ENCODE measurements at regions not wholly inside any gene's neighbourhood (a gene's known extent, or its start where the extent isn't known, plus 50 kb on each side); places are given as distances from the start of the nearest gene placed in this dataset.

DNA sequence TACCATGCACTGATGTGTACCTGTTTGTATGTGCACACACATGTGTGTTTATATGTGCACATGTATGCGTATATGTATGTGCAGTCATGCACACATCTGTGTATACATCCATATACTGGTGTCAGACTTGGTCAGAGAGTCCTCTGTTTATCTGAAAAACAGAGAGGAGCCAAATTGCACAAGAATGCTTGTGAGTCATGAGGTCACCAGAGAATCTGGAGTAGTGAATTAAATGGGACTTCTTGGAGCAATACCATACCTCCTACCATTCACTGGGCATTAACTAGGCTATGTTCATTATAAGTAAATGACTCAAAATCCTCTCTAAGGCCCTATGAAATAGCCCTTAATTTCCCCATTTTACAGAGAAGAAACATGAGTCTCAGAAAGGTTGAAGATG, 272.1 kb upstream of the C1orf87 start:
- peak; percentile 6 for DNase-seq (ENCODE audit: low read depth)

DNA sequence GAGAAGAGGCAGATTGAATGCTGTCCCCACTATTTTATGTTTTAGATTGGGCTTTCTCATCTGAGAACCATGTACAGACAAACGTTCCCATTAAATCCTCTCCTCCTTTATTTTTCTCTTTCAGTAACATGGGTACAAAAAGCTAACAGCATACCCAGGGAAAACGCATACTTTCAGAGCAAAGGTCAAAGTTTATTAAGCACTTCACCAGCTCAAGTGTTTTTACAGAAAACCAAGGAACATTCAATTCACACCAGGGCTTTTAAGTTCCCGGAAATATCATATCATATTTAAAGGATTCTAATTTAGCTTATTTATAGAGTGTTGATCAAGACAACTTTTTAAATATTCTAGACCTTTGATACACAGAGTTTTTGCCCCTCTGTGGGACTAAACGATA, 271.5 kb upstream of the C1orf87 start:
- no peak for DNase-seq (ENCODE audit: low read depth)

DNA sequence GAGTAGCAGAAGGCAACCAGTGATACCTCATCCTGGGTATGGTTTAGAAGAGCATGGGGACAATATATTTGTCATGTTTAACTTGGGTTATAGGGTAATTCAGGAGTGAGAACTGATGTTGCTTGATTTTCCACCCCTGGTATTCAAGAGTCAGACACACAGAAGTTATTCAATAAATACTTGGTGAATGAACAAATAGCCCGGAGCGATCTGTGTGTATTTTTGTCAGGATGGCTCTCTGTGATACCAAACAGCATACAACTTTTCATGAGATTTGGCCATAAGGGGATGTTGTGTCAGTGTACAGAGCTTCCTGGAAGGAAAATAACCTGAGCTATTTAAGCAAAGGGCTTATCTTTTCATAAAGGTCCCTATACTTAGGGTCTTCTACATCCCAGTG, 270.2 kb upstream of the C1orf87 start:
- no peak for DNase-seq (ENCODE audit: low read depth)

DNA sequence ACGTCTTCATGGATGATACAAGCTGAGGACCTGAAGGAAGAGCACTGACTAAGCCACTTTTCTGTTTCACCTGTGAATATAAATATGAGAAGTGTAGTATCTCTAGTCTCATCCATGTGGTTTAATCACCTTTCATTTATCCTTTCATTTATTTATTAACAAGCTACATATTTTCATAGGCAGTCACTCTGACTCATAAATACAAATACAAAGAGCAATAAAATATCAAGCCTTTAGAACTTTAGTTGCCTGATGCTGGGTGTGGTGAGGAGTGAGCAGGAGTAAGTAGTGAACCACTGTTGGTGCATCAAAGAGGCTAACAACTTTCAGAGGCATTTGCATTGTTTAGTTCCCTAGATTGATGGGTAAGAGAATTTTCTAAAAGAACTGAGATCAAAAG, 269.0 kb upstream of the C1orf87 start:
- DNase-seq (ENCODE audit: low read depth) = no peak

DNA sequence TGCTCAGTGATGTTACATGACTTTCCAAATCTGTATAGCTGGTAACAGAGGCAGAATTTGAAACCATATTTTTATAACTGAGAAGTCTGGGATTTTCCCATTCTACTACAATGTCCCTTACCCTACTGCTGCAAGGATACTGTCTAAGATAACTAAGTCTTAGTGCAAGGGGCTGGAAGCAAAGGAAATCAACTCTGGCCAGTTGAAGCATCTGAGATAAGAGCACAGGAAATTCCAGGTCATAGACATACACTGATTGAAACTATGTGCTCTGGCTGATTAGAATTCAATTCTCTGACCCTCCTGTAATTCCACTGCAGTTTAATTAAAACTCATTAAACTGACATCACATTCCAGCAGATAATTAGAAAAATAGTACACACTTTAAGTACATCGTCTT, 267.7 kb upstream of the C1orf87 start:
- no peak for DNase-seq (ENCODE audit: low read depth)

GRCh38 chr1:60331647-60332046, 258.1 kb upstream of the C1orf87 start:
- no peak for DNase-seq (ENCODE audit: low read depth)

DNA sequence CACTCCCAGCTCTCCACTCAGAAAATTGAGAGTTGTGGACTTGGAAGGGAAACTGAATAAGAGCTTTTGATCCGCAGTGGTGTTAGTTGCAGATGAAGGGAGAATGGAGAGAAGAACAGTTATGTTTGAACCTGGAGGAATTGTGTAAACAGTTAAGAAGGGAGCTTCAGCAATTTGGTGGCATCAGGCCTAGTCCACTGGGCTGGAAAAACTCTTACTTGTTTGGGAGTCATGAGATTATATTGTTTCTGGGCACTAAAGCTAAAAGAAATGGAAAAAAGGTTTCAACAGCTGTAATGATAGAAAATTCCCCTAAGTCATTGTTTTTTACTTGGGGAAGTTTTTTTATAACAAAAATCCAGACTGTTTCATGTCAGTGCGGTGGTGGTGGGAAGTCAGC, 256.1 kb upstream of the C1orf87 start:
- DNase-seq (ENCODE audit: low read depth) = no peak

DNA sequence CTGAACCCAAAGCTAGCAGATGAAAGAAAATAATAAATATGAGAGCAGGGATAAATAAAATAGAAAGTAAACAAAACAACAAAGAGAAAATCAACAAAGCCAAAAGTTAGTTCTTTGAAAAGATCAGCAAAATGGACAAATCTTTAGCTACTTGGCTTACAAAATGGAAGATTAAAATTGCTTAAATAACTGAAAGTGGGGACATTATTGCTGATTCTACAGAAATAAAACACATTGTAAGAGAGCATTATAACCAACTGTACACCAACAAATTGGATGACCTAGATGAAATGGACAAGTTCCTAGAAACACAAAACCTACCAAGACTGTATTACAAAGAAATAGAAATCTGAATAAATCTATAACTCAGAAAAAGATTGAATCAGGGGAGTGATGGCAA, 238.3 kb upstream of the C1orf87 start:
- DNase-seq (ENCODE audit: low read depth) = no peak

GRCh38 chr1:60299581-60299980, 226.0 kb upstream of the C1orf87 start:
- DNase-seq (ENCODE audit: low read depth) = no peak

DNA sequence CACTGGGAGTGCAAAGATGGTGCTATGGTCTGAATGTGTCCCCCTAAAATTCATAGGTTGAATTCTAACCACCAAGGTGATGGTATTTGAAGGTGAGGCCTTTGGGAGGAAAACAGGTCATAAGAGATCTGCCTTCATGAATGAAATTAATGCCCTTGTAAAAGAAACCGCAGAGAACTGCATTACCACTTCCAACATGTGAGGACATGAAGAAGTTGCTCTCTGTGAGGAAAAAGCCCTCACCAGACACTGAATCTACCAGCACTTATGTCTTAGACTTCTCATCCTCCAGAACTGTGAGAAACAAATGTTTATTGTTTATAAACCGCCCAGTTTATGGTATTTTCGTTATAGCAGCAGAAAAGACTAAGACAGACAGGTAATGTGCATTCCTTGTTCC, 224.7 kb upstream of the C1orf87 start:
- no peak for DNase-seq (ENCODE audit: low read depth)

DNA sequence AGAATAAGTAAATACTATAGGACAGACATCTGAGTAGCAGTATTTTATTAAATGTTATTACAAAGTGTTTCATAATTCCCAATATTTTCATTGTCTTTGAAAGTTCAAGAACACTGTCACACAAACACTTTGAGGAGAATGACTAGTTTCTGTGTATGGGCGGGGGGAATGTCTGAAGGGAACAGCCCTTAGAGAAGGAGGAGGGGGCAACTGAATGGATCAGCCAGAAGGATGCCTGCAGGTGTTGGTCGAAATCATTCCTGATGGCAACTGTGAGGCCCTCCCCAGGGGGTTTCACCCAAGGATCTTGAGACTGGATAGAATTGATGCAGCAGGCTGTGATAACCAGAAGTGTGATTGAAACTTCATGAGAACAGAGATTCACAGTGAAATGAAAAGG, 223.2 kb upstream of the C1orf87 start:
- no peak for DNase-seq (ENCODE audit: low read depth)

DNA sequence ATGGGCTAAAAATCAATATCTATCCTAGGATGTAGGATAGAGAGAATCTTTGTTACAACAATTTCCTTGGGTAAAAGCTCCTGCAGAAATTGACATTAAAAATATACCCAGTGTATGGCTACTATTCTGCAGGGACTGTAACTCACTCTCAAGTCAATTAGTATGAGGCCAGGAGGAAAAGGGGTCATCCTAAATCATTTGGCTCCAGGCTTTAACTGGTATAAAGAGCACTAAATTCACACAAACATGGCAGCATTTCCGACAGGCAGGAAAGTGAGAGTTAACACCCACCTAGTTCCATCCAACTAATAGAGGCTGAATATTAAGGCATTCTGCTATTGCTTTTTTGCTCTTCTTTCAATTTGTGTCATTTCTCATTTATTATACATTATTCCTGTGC, 218.6 kb upstream of the C1orf87 start:
- no peak for DNase-seq (ENCODE audit: low read depth)

DNA sequence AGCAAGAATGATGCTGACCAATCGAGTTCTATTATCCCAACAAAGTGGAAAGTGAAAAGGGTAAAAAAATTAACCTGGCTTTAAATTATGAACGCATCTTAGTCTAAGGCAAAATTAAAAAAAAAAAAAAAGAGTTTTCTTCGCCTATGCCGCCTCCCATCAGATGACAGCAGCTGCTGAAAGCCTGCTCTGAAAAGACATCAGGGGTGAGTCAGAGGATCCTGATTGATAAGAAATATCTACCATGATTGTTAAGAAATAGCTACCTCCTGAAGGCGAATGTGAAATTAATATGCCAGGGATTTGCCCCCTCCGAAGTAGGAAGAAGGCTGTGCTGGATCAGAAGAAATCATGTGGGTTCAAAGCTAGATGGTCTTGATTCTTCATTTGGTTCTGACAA, 216.8 kb upstream of the C1orf87 start:
- no peak for DNase-seq (ENCODE audit: low read depth)

DNA sequence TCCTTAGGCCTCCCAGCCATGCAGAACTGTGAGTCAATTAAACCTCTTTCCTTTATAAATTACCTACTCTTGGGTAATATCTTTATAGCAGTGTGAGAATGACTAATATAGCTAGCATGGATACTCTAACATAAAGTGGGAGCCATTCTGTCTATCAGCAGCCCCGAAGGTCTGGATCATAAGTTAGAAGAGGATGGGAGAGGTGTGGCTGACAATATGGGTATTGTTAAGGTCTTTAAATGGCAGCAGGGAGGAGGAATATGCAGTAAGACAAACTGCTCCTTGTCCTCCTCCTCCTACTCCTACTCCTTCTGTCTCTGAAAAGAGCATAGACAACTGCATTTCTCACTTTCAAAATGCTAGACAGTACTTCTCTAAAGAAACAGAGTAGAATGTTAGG, 214.0 kb upstream of the C1orf87 start:
- no peak for DNase-seq (ENCODE audit: low read depth)

- no peak for DNase-seq (ENCODE audit: low read depth)
Measured at GRCh38 chr1:60283690-60284089, 210.1 kb upstream of the C1orf87 start.

- DNase-seq (ENCODE audit: low read depth) = peak; percentile 43
Measured at GRCh38 chr1:60281360-60281932, 207.9 kb upstream of the C1orf87 start.

DNA sequence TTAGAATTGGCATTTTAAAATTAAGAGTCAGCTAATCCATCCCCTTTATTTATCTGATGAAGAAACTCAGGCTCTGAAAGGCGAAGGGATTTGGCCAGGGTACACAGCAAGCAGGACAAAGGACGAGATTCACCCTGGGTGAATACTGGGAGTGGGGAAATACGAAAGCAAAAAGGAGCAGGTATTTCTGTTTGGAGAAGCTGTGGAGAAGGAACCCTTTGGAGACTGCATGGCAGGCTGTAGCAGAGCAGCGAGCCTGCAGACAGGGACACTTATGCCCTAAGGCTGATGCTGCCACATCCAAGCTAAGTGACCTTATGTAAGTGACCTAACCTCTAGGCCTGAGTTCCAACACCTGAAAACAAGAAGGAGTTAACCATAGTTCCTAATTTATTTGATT, 207.2 kb upstream of the C1orf87 start:
- no peak for DNase-seq (ENCODE audit: low read depth)

DNA sequence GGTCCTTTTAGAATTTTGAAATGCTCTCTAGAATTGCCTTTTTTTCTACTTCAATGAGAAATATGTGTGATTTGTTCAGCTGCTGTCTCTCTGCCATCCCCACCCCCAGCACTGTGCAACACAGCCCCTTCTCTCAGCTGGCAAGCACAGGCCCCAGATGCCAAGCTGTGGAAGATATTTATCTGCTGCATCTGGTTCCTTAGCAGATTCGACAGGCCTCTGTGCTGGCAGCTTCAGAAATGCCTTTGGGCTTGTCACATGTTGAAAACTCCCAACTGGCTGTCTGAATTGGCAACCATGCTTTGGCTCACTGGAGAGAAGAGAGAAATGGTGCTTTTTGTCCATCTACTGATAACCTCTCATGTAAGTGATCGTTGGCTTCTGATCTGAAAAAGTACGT, 206.7 kb upstream of the C1orf87 start:
- DNase-seq (ENCODE audit: low read depth) = no peak

GRCh38 chr1:60279798-60280197, 206.2 kb upstream of the C1orf87 start:
- DNase-seq (ENCODE audit: low read depth) = peak; percentile 15

GRCh38 chr1:60277269-60277668, 203.7 kb upstream of the C1orf87 start:
- no peak for DNase-seq (ENCODE audit: low read depth)

GRCh38 chr1:60274422-60275290, 201.1 kb upstream of the C1orf87 start:
- no peak for DNase-seq (ENCODE audit: low read depth)

DNA sequence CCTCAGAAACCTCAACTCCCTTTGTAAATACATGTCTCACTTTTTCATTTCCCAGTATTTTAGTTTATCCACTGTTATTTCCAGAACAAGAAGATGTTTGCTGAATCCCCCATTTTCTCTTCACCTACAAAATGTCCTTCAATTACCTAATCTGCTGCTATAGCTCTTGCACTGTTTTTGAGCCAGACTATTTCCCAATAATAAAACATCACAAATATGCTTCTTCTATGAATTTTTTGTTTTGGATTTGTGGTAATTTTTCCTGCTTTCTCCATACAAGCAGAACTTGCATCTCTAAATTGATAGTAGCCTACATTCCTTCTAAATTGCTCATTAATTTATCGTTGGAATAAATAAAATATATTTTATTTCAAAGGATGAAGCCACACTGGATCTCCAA, 199.6 kb upstream of the C1orf87 start:
- no peak for DNase-seq (ENCODE audit: low read depth)

DNA sequence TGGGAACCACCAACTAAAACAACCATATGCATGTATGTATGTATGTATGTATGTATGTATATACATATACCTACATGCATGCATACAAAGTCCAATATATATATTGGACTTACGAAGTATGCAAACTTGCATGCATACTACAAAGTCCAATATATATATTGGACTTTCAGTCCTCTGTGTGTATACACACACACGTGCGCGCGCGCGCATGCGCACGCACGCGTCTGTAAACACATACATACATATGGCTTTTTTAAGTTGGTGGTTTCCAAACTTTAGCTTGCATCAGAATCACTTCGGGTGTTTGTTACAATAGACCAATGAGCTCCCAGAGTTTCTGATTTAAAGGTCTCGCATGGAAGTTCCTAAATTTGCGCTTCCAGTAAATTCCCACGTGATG, 197.5 kb upstream of the C1orf87 start:
- no peak for DNase-seq (ENCODE audit: low read depth)

DNA sequence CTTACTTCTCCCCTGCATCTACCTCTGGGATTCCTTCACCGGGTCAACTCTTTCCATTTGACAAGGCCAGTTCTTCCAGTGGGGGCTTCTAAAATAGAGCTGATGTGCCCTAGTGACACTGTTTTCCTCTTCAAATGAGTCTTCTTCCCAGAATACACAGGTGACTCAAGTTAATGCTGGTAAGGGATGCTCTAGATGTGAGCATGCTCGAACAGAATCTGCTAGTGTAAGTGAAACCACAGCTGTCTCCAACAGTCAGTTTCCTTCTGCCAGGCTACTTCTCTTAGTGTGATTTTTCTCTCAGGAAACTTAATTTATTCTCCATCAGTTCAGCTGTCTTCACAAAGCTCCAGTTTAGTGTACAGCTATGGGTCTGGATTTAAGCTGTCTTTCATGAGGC, 194.9 kb upstream of the C1orf87 start:
- DNase-seq (ENCODE audit: low read depth) = no peak
